ENCODE measurements at regions not wholly inside any gene's neighbourhood (a gene's known extent, or its start where the extent isn't known, plus 50 kb on each side); places are given as distances from the start of the nearest gene placed in this dataset.

DNA sequence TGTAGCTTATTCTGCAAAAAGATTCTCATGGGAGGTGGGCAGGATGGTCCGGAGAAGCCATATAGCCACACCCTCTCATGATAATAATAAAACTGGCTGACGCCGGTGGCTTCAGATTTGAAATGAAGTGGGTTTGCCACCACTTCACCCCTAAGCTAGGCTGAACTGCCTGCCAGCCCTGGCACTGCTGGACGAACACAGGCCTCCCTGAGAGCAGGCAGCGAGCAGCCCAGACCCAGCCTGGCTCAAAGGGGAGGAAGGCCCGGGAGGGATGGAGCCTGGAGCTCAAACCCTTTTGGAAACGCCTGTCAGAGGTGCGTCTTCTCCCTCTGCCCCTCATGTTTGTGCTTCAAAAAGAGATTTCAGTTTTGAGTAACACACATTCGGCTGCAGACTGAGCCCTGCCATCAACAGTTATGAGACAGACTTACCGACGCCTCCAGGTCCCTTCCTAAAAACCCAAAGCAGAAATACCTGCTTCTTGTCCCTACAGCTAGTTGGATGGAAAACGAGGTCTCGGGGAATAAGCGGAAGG is 71.1 kb upstream of the HPCAL1 start:
- Mint-ChIP-seq H3K4me3 (ENCODE audit: low read depth) (no peak overlapping the region), H3K4me1 (ENCODE audit: low read depth) (peaks cover 33% of the 10 kb centered on the region), H3K9me3 (ENCODE audit: low read depth) (no peaks in the 10 kb centered on the region), H3K27me3 (peaks cover 32% of the 10 kb centered on the region), H3K36me3 (ENCODE audit: insufficient read depth) (no peaks in the 10 kb centered on the region), H3K27ac (no peak overlapping the region)
- DNase-seq (ENCODE audit: low spot score, unreplicated experiment) = no peak
- TF ChIP-seq, protein P1, sequence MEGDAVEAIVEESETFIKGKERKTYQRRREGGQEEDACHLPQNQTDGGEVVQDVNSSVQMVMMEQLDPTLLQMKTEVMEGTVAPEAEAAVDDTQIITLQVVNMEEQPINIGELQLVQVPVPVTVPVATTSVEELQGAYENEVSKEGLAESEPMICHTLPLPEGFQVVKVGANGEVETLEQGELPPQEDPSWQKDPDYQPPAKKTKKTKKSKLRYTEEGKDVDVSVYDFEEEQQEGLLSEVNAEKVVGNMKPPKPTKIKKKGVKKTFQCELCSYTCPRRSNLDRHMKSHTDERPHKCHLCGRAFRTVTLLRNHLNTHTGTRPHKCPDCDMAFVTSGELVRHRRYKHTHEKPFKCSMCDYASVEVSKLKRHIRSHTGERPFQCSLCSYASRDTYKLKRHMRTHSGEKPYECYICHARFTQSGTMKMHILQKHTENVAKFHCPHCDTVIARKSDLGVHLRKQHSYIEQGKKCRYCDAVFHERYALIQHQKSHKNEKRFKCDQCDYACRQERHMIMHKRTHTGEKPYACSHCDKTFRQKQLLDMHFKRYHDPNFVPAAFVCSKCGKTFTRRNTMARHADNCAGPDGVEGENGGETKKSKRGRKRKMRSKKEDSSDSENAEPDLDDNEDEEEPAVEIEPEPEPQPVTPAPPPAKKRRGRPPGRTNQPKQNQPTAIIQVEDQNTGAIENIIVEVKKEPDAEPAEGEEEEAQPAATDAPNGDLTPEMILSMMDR (IDR thresholded peaks at IDR 0.05; ENCODE audit: unreplicated experiment) = no peak

- H3K36me3 Mint-ChIP-seq (ENCODE audit: insufficient read depth) = no peaks in the 10 kb centered on the region
- H3K4me1 Mint-ChIP-seq (ENCODE audit: low read depth) = peaks cover 30% of the 10 kb centered on the region
- H3K9me3 Mint-ChIP-seq (ENCODE audit: low read depth) = no peaks in the 10 kb centered on the region
- TF ChIP-seq, protein P1 (IDR thresholded peaks at IDR 0.05; ENCODE audit: unreplicated experiment) = no peak
- no peak overlapping the region for H3K4me3 Mint-ChIP-seq (ENCODE audit: low read depth)
- H3K27ac Mint-ChIP-seq = no peak overlapping the region
- H3K27me3 Mint-ChIP-seq = peaks cover 36% of the 10 kb centered on the region
- DNase-seq (ENCODE audit: low spot score, unreplicated experiment) = no peak
These were observed 70.4 kb upstream of the HPCAL1 start for GRCh38 chr2:10232096-10232815.

DNA sequence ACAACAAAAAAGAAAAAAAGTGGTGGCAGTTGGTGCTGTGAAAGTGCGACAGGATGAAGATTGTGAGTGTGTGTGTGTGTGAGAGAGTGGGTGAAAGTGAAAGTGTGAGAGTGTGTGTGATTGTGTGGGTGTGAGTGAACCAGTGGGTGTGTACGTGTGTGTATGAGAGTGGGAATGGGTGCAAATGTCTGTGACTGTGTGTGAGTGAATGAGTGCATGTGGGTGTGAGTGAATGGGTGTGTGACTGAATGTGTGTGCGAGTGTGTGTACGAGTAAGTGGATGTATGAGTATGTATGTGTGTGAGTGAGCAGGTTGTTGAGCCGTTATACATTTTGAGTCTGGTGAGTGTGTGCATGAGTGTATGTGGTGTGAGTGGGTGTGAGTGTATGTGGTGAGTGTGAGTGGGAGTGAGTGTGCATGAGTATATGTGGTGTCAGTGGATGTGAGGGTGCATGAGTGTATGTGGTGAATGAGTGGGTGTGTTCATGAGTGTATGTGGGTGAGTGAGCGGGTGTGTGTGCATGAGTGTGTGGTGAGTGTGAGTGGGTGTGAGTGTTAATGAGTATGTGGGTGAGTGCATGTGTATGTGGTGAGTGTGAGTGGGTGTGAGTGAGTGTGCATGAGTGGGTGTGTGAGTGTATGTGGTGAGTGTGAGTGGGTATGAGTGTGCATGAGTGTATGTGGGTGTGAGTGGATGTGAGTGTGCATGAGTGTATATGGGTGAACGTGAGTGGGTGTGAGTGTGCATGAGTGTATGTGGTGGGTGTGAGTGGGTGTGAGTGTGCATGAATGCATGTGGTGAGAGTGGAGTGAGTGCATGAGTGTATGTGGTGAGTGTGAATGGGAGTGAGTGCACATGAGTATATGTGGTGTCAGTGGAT is 69.3 kb upstream of the HPCAL1 start:
- Mint-ChIP-seq H3K27me3 (peaks cover 39% of the 10 kb centered on the region), H3K36me3 (ENCODE audit: insufficient read depth) (no peaks in the 10 kb centered on the region), H3K4me1 (ENCODE audit: low read depth) (peaks cover 20% of the 10 kb centered on the region), H3K9me3 (ENCODE audit: low read depth) (no peaks in the 10 kb centered on the region), H3K4me3 (ENCODE audit: low read depth) (no peak overlapping the region), H3K27ac (no peak overlapping the region)
- TF ChIP-seq, protein P1 (IDR thresholded peaks at IDR 0.05; ENCODE audit: unreplicated experiment) = no peak
- DNase-seq (ENCODE audit: low spot score, unreplicated experiment) = no peak

GRCh38 chr2:10234013-10234306 is 68.7 kb upstream of the HPCAL1 start:
- DNase-seq (ENCODE audit: low spot score, unreplicated experiment) = no peak
- no peak overlapping the region for H3K27ac Mint-ChIP-seq
- no peaks in the 10 kb centered on the region for H3K9me3 Mint-ChIP-seq (ENCODE audit: low read depth)
- TF ChIP-seq, protein P1 (IDR thresholded peaks at IDR 0.05; ENCODE audit: unreplicated experiment) = no peak
- peaks cover 14% of the 10 kb centered on the region for H3K4me1 Mint-ChIP-seq (ENCODE audit: low read depth)
- no peak overlapping the region for H3K4me3 Mint-ChIP-seq (ENCODE audit: low read depth)
- peaks cover 39% of the 10 kb centered on the region for H3K27me3 Mint-ChIP-seq
- H3K36me3 Mint-ChIP-seq (ENCODE audit: insufficient read depth) = no peaks in the 10 kb centered on the region

- H3K27me3 Mint-ChIP-seq = peaks cover 39% of the 10 kb centered on the region
- no peak overlapping the region for H3K4me3 Mint-ChIP-seq (ENCODE audit: low read depth)
- H3K4me1 Mint-ChIP-seq (ENCODE audit: low read depth) = peaks cover 8% of the 10 kb centered on the region
- no peak overlapping the region for H3K27ac Mint-ChIP-seq
- TF ChIP-seq, protein P1 (IDR thresholded peaks at IDR 0.05; ENCODE audit: unreplicated experiment) = no peak
- no peaks in the 10 kb centered on the region for H3K9me3 Mint-ChIP-seq (ENCODE audit: low read depth)
- H3K36me3 Mint-ChIP-seq (ENCODE audit: insufficient read depth) = no peaks in the 10 kb centered on the region
- no peak for DNase-seq (ENCODE audit: low spot score, unreplicated experiment)
These were observed 68.2 kb upstream of the HPCAL1 start for GRCh38 chr2:10234409-10235094.

Measured in progenitor cell of endocrine pancreas (in vitro differentiated cells).